ENCODE measurements at regions not wholly inside any gene's neighbourhood (a gene's known extent, or its start where the extent isn't known, plus 50 kb on each side); places are given as distances from the start of the nearest gene placed in this dataset.

DNA sequence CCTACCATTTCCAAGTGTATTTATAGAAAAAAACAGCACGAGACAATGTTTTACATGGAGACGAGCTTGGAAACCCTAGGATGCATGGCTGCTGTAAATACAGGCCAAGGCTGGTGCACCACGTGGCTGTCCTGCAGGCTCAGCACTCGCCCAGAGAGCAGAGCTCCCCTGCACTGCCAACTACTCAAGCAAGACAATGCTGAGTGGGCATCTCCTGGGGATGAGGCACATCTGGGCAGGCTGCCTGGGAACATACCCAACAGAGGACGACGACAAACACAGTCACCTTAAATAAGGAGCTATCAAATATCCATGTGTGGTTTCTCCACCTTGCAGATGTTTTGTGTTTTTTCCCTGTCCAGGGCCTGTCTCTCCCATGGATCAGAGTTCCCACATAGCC lies 128.3 kb upstream of the PRMT8 start:
- DNase-seq (ENCODE audit: low spot score, unreplicated experiment) = no peak
- TF ChIP-seq, protein P1, sequence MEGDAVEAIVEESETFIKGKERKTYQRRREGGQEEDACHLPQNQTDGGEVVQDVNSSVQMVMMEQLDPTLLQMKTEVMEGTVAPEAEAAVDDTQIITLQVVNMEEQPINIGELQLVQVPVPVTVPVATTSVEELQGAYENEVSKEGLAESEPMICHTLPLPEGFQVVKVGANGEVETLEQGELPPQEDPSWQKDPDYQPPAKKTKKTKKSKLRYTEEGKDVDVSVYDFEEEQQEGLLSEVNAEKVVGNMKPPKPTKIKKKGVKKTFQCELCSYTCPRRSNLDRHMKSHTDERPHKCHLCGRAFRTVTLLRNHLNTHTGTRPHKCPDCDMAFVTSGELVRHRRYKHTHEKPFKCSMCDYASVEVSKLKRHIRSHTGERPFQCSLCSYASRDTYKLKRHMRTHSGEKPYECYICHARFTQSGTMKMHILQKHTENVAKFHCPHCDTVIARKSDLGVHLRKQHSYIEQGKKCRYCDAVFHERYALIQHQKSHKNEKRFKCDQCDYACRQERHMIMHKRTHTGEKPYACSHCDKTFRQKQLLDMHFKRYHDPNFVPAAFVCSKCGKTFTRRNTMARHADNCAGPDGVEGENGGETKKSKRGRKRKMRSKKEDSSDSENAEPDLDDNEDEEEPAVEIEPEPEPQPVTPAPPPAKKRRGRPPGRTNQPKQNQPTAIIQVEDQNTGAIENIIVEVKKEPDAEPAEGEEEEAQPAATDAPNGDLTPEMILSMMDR (IDR thresholded peaks at IDR 0.05; ENCODE audit: unreplicated experiment) = no peak
- Mint-ChIP-seq H3K36me3 (ENCODE audit: insufficient read depth) (no peaks in the 10 kb centered on the region), H3K4me1 (ENCODE audit: low read depth) (peaks cover 9% of the 10 kb centered on the region), H3K4me3 (ENCODE audit: low read depth) (no peak overlapping the region), H3K27ac (no peak overlapping the region), H3K27me3 (peaks cover 43% of the 10 kb centered on the region), H3K9me3 (ENCODE audit: low read depth) (no peaks in the 10 kb centered on the region)

DNA sequence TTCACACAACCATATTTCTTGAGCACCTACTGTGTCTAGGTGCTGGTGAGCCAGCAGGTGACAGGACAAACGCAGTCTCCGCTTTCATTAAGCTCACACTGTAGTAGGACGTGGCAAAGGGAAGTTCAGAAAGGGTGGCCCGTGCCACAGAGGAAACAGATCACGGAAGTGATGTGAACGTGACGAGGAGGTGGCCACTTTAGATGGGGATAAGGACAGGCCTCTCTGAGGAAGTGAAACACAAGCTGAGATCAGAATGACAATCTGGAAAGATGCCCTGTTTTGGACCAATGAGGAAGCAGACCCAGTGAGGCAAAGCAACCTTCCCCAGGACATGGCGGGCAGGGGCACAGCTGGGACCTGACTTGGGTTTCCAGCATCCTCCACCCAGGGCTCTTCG lies 127.4 kb upstream of the PRMT8 start:
- TF ChIP-seq, protein P1 (IDR thresholded peaks at IDR 0.05; ENCODE audit: unreplicated experiment) = no peak
- Mint-ChIP-seq H3K36me3 (ENCODE audit: insufficient read depth) (no peaks in the 10 kb centered on the region), H3K4me1 (ENCODE audit: low read depth) (peaks cover 9% of the 10 kb centered on the region), H3K9me3 (ENCODE audit: low read depth) (no peaks in the 10 kb centered on the region), H3K27me3 (peaks cover 43% of the 10 kb centered on the region), H3K4me3 (ENCODE audit: low read depth) (no peak overlapping the region), H3K27ac (no peak overlapping the region)
- DNase-seq (ENCODE audit: low spot score, unreplicated experiment) = no peak

DNA sequence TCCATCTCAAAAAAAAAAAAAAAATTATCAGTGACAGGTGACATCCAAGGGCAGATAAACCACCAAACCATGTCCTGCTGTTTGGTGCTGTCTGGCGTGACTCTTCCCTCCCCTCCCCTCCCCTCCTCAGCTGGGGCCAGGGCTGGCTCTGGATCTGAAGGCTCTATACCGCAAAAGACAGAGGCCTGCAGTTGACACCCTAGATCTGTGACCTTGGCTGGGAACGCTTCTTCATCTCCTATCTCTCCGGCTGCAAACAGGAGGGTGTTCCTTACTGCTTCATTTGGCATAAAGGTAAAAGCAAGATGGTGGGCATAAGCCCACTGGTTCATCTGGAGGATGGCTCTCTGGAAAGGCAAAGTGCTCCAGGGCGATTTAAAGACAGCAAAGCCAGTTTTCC lies 126.8 kb upstream of the PRMT8 start:
- Mint-ChIP-seq H3K4me3 (ENCODE audit: low read depth) (no peak overlapping the region), H3K27ac (no peak overlapping the region), H3K9me3 (ENCODE audit: low read depth) (no peaks in the 10 kb centered on the region), H3K27me3 (peaks cover 39% of the 10 kb centered on the region), H3K4me1 (ENCODE audit: low read depth) (peaks cover 9% of the 10 kb centered on the region), H3K36me3 (ENCODE audit: insufficient read depth) (no peaks in the 10 kb centered on the region)
- DNase-seq (ENCODE audit: low spot score, unreplicated experiment) = no peak
- TF ChIP-seq, protein P1 (IDR thresholded peaks at IDR 0.05; ENCODE audit: unreplicated experiment) = no peak

DNA sequence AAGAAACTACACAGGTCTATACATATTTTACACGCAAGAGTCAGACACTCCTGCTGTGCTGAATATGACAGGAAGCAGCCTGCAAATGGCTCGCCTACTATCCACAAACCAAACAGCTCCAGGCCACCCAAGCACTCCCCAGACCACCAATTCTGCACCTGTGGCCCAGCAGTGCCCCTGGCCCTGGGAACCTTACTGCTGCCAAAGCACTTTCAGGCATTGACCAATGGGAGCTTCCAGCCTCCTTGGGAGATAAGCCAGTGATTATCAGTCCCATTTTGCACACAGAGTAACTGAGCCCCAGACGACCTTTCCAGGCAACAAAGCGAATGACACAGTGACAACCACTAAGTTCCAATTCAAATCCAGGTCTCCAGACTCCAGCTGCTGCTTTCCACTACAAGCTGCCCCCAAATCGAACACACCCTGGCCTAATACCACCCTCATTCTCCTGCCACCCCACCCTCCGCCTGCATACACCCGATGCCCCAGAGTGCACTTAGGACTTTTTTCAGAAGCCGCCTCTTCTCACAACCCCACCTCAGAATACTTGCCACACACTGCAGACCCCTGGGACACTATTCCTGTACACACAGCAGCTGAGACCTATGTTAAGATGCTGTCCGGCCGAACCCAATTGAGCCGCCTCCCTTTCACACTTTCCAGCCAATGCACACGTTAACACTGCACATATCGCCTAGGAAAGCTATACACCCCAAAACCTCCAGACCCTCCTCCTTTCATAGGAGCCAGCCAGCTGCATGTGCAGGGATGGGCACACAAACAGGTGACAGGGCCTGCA lies 126.1 kb upstream of the PRMT8 start:
- Mint-ChIP-seq H3K36me3 (ENCODE audit: insufficient read depth) (no peaks in the 10 kb centered on the region), H3K4me3 (ENCODE audit: low read depth) (peak overlapping the region; percentile 69), H3K9me3 (ENCODE audit: low read depth) (no peaks in the 10 kb centered on the region), H3K27ac (no peak overlapping the region), H3K27me3 (peaks cover 36% of the 10 kb centered on the region), H3K4me1 (ENCODE audit: low read depth) (peaks cover 9% of the 10 kb centered on the region)
- TF ChIP-seq, protein P1 (IDR thresholded peaks at IDR 0.05; ENCODE audit: unreplicated experiment) = no peak
- no peak for DNase-seq (ENCODE audit: low spot score, unreplicated experiment)

DNA sequence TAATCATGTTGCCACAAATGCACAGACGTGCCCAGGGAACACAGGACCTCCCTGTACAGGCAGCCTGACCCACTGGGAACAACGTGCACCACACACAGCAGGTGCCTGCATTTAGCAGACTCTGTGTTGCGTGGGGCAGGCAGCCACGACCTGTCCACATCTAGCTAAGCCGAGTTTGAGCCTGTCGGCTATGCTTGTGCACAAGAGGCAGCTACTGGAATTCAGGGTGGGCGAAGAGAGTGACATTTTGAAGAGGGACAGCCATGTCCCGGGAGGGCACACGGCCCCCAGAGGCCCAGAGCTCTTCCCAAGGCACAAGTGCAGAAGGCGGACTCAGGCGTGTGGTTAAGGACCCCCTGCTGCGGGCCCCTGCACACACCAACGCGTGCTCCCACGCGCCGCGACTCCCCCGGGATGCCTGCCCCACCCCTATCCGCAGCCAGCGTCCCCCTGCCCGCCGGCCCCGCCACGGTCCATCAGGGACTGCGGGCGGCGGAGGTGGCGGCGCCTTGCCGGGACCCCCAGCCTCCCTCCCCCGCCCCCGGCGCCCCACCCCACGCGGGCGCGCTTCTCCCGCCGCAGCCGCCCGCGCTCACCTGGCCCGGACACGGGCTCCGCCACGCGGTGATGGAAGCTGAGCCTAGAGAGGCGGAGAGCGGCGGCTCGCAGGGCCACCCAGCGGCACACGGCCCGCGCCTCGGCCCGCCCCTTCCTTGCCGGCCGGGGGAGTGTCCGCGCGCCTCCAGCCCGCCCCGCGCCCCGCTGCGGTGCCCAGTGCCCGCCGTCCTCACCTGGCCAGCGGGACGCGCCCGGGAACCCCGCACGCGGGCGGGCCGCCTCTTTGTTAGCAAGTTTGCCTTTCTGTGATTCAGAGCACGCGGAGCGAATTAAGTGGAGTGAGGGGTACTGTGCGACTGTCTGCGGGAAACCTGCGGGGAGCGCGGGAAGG lies 125.3 kb upstream of the PRMT8 start:
- peak overlapping the region; percentile 21 for H3K27ac Mint-ChIP-seq
- H3K9me3 Mint-ChIP-seq (ENCODE audit: low read depth) = no peaks in the 10 kb centered on the region
- TF ChIP-seq, protein P1 (IDR thresholded peaks at IDR 0.05; ENCODE audit: unreplicated experiment) = peak; percentile 19
- H3K4me3 Mint-ChIP-seq (ENCODE audit: low read depth) = peak overlapping the region; percentile 69
- peaks cover 9% of the 10 kb centered on the region for H3K4me1 Mint-ChIP-seq (ENCODE audit: low read depth)
- peaks cover 35% of the 10 kb centered on the region for H3K27me3 Mint-ChIP-seq
- DNase-seq (ENCODE audit: low spot score, unreplicated experiment) = peak; percentile 55
- H3K36me3 Mint-ChIP-seq (ENCODE audit: insufficient read depth) = no peaks in the 10 kb centered on the region

All from progenitor cell of endocrine pancreas (in vitro differentiated cells).